HFFc6 (cell line): ENCODE measurements at regions not wholly inside any gene's neighbourhood (a gene's known extent, or its start where the extent isn't known, plus 50 kb on each side); places are given as distances from the start of the nearest gene placed in this dataset.

ENCODE experiments used
- DNase-seq: peaks from one replicate; pipeline ENCODE4 v3.0.0-alpha.2; 2018
- H3K27ac Mint-ChIP-seq: 2 replicates; pipeline ENCODE4 v1.8.0; 2020; ENCODE audit warnings: mild to moderate bottlenecking, mixed read lengths
- H3K27me3 Mint-ChIP-seq: 2 replicates; pipeline ENCODE4 v1.8.0; 2021; ENCODE audit warnings: mild to moderate bottlenecking, moderate library complexity, mixed read lengths; ENCODE audit not compliant: insufficient read depth
- H3K36me3 Mint-ChIP-seq: 2 replicates; pipeline ENCODE4 v1.8.0; 2021; ENCODE audit warnings: low read depth, mixed read lengths
- H3K4me1 Mint-ChIP-seq: 2 replicates; pipeline ENCODE4 v1.8.0; 2020; ENCODE audit warnings: low read depth, mixed read lengths
- H3K4me3 Mint-ChIP-seq: 2 replicates; pipeline ENCODE4 v1.8.0; 2020; ENCODE audit warnings: mild to moderate bottlenecking, moderate library complexity, mixed read lengths
- H3K9me3 Mint-ChIP-seq: 2 replicates; pipeline ENCODE4 v1.8.0; 2020; ENCODE audit warnings: mild to moderate bottlenecking, mixed read lengths
- CTCF ChIP-seq: fragments of 200-600 bp; sonication (generic); IDR thresholded peaks from 2 replicates; pipeline ENCODE4 v1.5.0; 2021; ENCODE audit warnings: antibody characterized with exemption, mild to moderate bottlenecking

- H3K27ac Mint-ChIP-seq: no peak overlapping the region
- H3K4me1 Mint-ChIP-seq: peaks cover 38% of the 10 kb centered on the region
- TF ChIP-seq CTCF: no peak
- H3K9me3 Mint-ChIP-seq: no peaks in the 10 kb centered on the region
- H3K4me3 Mint-ChIP-seq: no peak overlapping the region
- DNase-seq: no peak
- H3K27me3 Mint-ChIP-seq: no peaks in the 10 kb centered on the region
- no peaks in the 10 kb centered on the region for H3K36me3 Mint-ChIP-seq
Measured at GRCh38 chr2:215847056-215847455, 166.3 kb downstream of the MREG start.

- H3K36me3 Mint-ChIP-seq: no peaks in the 10 kb centered on the region
Measured at GRCh38 chr2:215845839-215846586, 167.3 kb downstream of the MREG start.

GRCh38 chr2:215843579-215843978, 169.8 kb downstream of the MREG start:
- no peak overlapping the region for H3K4me3 Mint-ChIP-seq
- DNase-seq: peak; percentile 87
- H3K9me3 Mint-ChIP-seq: no peaks in the 10 kb centered on the region
- no peak overlapping the region for H3K27ac Mint-ChIP-seq
- no peaks in the 10 kb centered on the region for H3K27me3 Mint-ChIP-seq
- no peak for TF ChIP-seq CTCF
- H3K4me1 Mint-ChIP-seq: peaks cover 12% of the 10 kb centered on the region
- H3K36me3 Mint-ChIP-seq: no peaks in the 10 kb centered on the region

More at GRCh38 chr2:215845839-215846586, 167.3 kb downstream of the MREG start:
- Mint-ChIP-seq H3K27ac (no peak overlapping the region), H3K27me3 (no peaks in the 10 kb centered on the region), H3K4me1 (peaks cover 28% of the 10 kb centered on the region), H3K4me3 (no peak overlapping the region), H3K9me3 (no peaks in the 10 kb centered on the region)
- TF ChIP-seq CTCF: no peak
- no peak for DNase-seq

- Mint-ChIP-seq H3K4me3 (no peak overlapping the region), H3K9me3 (no peaks in the 10 kb centered on the region), H3K27ac (no peak overlapping the region), H3K4me1 (no peaks in the 10 kb centered on the region), H3K36me3 (no peaks in the 10 kb centered on the region), H3K27me3 (no peaks in the 10 kb centered on the region)
- no peak for TF ChIP-seq CTCF
- DNase-seq: no peak
Measured at GRCh38 chr2:215841175-215841816, 172.1 kb downstream of the MREG start.

GRCh38 chr2:215839816-215840215, 173.5 kb downstream of the MREG start:
- DNase-seq: no peak
- Mint-ChIP-seq H3K4me3 (no peak overlapping the region), H3K4me1 (no peaks in the 10 kb centered on the region), H3K9me3 (no peaks in the 10 kb centered on the region), H3K27ac (no peak overlapping the region), H3K27me3 (no peaks in the 10 kb centered on the region), H3K36me3 (no peaks in the 10 kb centered on the region)
- TF ChIP-seq CTCF: peak; percentile 20; the same call in 1 of the 2 replicates
